NCI-H2171 treated with DMSO at 0.1 percent for 48 hours (cell line): ENCODE measurements at regions not wholly inside any gene's neighbourhood (a gene's known extent, or its start where the extent isn't known, plus 50 kb on each side); places are given as distances from the start of the nearest gene placed in this dataset.

ENCODE experiments used
- DNase-seq: peaks from one replicate; lab custom pipeline; 2025; lab: John Stamatoyannopoulos, UW

GRCh38 chr2:206368484-206368883 lies 74.8 kb upstream of the ADAM23 start:
- DNase-seq, result no peak

- DNase-seq, result no peak
These were observed 74.3 kb upstream of the ADAM23 start for GRCh38 chr2:206368933-206369569.

GRCh38 chr2:206375956-206376355 lies 67.4 kb upstream of the ADAM23 start:
- no peak for DNase-seq

- no peak for DNase-seq
These were observed 64.5 kb upstream of the ADAM23 start for GRCh38 chr2:206378835-206379234.

- DNase-seq, result no peak
These were observed 64.1 kb upstream of the ADAM23 start for GRCh38 chr2:206379266-206379665.

- no peak for DNase-seq
These were observed 63.4 kb upstream of the ADAM23 start for GRCh38 chr2:206379886-206380285.

GRCh38 chr2:206381881-206382280 lies 61.5 kb upstream of the ADAM23 start:
- no peak for DNase-seq

GRCh38 chr2:206383669-206384068 lies 59.7 kb upstream of the ADAM23 start:
- DNase-seq, result no peak

GRCh38 chr2:206387808-206388207 lies 55.5 kb upstream of the ADAM23 start:
- no peak for DNase-seq

- no peak for DNase-seq
These were observed 54.6 kb upstream of the ADAM23 start for GRCh38 chr2:206388698-206389097.

GRCh38 chr2:206389164-206389563 lies 54.2 kb upstream of the ADAM23 start:
- no peak for DNase-seq

GRCh38 chr2:206390181-206390580 lies 53.2 kb upstream of the ADAM23 start:
- DNase-seq, result no peak

- DNase-seq, result peak; percentile 63
These were observed 51.2 kb upstream of the ADAM23 start for GRCh38 chr2:206392118-206392517.
